Ammon's horn (tissue), 1 donor: ENCODE measurements at regions not wholly inside any gene's neighbourhood (a gene's known extent, or its start where the extent isn't known, plus 50 kb on each side); places are given as distances from the start of the nearest gene placed in this dataset.
"Not testable (repeated sequence)": the region's sequence is repeated elsewhere in the genome, so short reads cannot be mapped to it uniquely, and the experiment has no call there.

Experiments used
- DNase-seq: peaks from one replicate; pipeline ENCODE4 v3.0.0-alpha.2; 2016; ENCODE audit warnings: low spot score

DNA sequence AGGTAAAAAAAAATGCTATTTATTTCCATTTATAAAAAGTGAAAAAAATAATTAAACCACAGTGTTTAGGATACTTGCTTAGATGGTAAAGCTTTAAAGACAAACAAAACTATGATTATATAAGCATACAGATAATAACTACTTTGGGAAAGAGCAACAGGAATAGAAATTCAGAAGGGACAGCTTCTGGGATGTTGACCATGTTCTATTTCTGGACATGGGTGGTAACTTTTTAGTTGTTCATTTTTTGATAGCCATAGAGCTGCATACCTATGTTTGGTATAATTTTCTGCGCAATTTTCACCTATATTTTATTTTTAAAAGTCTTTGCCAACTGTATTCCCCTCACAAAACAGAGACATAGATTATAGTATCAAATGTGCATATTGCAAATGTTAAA lies 572.0 kb upstream of the NR2F2 start:
- DNase-seq, result no peak

DNA sequence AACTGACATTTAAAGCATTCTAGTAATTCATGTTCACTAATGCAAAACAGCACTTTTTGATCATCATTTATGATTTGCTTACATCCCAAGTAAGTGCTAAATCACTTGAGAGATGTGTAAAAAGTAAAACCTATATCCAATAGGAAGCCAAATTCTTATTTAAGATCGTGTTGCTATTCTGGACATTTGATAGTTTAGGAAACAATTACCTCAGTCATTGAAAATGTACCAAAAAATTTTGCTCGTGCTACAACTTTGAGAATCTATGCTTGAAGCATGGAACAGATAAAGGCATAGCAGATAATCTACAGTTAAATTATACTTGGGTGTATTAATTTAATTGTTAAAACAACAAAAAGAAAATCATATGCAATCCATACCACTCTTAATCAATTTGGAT lies 571.6 kb upstream of the NR2F2 start:
- no peak for DNase-seq

DNA sequence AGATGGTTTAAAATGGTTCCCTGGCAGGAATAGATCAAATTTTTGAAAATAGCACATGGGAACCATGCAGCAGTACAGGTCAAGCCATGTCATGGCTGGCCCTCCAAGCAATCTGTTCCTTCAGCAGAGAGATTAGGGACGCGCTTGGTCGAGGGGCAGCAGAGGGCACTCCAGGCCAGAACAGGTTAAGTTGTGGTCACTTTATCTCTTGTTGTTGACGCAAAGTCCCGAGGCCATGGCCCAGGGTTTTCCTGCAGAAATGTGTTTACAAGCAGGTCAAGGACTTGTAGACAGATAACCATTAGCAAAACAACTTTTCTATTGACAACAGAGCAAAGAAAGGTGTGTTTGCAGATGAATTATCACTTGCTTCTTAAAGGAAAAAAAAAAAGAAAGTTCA lies 570.0 kb upstream of the NR2F2 start:
- DNase-seq, result no peak

DNA sequence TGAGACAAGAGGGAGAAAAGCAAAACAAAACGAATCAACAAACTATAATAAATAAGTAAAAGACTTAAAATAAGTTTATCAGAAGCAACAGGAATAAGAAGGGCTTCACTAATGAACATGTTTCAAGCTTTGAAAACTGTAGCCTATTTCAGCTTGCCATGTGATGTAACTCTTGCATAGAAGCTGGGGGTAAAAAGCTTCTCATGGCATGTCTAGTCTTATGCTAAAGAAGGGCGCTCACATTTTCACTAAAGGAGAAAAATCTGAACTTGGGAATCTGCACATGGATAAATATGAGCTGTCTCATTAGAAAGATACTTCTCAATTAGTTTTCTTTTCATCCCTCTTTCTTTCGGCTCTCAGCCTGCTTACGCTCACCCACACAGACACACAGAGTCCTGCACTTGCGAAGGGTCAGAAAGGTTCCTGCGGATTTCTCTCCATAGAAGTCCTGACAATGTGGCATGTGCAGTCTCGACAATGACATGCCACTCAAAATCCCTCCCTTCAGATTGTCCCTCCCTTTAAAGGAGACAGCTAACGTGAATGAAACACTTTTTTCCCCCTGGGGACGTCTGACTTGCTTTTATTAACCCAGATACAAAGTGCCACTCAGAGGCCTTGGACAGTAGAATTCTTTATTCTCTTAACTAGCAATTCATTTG lies 568.9 kb upstream of the NR2F2 start:
- DNase-seq, result no peak

DNA sequence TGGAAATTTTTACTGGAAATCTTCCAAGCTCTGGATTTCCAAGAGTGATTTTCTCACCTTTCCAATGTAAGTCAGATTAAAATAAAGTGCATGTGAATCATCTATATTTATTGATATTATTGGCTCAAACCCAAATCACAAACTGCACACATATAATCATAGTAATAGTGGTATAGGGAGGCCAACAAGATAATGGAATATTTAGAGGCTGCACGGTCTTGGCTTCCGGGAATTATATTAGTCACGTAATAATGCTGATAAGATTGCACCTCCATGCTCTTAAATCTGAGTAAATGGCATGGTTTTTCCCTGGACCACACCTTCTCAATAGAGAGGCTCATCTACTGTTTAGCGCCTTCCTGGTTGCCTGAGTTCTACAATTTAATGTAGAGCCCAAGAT lies 567.1 kb upstream of the NR2F2 start:
- DNase-seq, result no peak

DNA sequence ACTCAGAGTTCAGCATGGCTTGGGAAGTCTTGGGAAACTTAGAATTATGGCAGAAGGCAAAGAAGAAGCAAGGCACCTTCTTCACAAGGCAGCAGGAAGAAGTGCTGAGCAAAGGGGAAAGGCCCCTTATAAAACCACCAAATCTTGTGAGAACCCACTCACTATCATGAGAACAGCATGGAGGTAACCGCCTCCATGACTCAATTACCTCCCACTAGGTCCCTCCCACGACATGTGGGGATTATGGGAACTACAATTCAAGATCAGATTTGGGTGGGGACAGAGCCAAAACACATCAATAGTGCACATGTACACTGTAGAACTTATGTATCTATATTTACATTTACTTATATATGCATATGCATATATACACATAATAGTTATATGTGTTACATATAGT lies 565.3 kb upstream of the NR2F2 start:
- DNase-seq, result no peak

DNA sequence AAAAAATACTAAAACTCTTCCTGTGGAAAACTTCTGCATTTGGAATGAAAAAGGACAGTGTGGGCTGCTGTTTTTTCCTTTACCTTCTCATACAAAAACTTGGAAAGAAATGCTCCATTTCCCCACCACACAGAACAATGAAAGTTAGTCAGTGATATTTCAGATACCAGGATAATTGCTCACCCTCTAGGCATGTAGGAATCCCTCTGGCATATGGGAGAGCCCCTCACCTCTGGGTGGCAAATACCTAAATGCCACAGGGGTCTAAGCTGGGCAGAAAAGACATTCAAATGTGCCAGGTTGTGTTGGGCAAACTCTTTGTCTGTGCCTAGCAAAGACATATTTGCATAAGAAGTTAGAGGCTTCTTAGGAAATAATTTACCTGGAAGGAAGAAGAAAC lies 560.3 kb upstream of the NR2F2 start:
- no peak for DNase-seq

DNA sequence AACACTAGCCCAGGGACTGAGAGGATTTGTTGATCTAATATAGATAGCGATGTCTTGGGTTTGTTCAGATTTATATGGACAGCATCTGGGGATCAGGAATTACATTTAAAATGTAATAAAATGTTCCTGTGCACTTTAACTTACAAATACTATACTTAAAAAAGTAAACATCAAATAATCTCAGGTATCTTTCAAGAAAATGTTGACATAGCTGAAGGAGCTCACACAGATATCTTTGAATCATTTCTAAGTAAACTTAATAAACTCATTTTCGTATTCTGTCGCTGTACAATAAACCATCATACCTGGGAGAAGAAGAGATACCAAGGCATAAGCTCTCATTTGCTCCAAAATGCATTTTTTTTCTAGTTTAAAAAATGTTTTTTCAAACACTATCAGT lies 557.5 kb upstream of the NR2F2 start:
- no peak for DNase-seq

DNA sequence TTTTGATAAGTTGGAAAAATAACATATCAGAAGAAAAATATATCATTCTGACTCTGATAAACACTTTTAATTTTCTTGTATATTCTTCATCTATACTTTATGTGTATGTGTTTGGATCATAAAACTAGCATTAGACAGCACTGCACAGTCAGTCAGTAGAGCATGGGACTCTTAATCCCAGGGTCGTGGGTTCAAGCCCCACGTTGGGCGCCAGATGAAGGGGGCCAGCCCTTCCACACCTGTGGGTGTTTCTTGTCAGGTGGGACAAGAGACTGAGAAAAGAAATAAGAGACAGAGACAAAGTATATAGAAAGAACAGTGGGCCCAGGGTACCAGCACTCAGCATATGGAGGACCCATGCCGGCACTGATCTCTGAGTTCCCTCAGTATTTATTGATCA lies 546.0 kb upstream of the NR2F2 start:
- DNase-seq, result no peak

DNA sequence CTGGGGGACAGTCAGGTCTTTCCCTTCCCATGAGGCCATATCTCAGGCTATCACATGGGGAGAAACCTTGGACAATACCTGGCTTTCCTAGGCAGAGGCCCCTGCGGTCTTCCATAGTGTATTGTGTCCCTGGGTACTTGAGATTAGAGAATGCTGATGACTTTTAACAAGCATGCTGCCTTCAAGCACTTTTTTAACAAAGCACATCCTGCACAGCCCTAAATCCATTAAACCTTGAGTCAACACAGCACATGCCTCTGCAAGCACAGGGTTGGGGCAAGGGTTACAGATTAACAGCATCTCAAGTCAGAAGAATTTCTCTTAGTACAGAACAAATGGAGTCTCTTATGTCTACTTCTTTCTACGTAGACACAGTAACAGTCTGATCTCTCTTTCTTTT lies 545.2 kb upstream of the NR2F2 start:
- DNase-seq, result not testable (repeated sequence)

DNA sequence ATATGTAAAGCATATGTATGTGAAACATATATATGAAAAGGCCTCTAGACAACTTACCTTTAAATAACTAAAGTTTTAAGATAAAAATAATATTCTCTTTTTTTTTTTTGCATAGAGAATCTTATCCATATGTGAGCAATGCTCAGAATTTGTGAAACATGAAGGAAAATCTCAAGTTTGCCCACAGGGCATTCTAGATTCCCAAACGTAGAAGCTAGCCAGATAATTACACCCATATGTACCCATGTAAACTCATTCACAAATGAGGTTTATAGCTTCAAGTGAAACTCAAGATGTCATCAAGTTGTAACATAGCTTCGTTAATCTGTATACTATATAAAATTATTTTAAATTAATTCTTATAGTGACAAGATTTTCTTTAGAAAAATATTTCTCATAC lies 537.3 kb upstream of the NR2F2 start:
- DNase-seq, result no peak

DNA sequence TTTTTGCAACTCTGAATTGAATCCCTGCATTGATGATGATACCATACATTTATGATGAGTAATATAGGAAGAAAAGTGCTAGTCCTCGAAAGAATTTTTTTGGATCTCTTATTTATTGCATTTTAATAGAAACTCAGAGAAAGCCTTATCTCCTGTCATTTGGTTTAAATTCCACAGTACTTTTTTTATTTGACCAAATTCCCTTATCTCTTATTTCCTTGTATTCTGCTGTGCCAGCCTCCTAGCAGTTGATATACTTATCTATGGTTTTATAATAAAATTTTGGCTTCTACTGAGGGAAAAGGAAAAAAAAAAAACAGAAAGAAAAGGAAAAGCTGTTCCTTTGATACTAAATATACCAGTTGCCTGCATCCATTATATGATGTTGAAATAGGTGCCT lies 535.1 kb upstream of the NR2F2 start:
- no peak for DNase-seq

DNA sequence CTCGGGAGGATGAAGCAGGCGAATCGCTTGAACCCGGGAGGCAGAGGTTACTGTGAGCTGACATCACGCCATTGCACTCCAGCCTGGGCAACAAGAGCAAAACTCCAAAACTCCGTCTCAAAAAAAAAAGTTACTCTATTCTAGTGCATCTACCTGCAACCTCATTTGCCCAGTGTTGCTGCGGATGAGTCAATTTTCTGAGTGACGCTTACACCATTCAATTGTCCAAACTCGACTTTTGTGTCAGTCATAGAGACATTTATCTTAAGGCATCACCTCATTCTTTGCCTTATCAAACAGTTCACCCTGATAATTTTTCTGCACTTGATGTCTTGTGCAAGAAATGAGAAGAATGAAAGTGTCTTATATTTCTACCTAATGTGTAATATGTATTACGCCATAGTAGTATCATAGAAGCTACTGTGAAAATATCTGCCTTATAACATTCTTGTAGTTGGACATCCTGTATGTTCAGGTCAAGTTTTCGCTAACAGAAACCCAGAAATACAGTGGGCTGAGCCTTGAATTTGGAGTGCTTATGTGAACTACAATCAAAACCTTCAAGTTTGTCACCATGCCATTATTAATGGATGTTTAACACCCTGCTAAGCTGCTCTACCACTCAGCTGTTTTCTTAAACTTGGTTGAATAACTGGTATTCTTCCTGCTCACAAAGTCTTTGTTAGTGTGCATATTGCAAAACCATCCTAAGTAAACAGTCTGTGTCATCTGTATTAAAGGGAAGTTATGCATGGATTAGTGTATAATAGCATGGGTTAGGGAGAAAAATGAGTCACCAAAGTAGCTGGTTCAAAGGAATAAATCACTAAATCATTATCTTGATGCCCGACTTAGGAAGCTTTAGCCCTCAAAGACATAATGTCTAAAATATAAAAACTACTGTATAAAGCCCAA lies 531.0 kb upstream of the NR2F2 start:
- no peak for DNase-seq

DNA sequence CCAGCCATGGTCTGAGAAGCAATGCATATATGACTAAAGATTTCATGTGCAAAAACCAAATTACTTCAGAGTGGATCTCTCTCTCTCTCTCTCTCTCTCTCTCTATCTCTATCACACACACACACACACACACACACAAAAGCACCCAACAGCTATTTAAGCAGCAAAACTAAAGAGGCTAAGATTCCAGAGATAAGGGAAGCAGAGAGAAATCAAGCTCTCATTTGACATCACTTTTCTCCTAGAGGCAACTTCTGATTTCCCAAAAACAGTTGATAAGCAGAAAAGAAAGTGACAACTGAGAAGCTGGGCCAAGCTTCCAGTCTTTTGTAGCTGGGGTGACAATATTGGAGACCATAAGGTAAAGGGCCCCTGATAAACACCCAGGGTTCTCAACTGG lies 526.0 kb upstream of the NR2F2 start:
- DNase-seq, result no peak

DNA sequence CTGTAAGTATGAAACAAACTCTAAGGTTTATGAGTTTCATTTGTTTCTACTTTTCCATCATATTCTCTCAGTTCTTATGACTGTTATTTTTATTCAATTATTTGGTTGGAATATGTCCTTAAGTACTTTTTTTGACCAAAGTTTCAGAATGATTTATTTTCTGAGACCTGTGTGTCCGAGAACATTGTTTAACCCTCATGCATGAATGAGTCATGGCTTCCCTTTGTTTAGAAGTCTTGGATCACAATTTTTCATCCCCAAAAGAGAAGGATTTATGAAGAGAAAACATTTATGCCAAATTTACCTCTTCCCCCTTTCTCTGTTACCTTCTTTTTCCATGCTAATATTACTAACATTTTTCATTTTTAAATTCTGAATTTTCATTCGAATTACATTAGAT lies 518.0 kb upstream of the NR2F2 start:
- no peak for DNase-seq

DNA sequence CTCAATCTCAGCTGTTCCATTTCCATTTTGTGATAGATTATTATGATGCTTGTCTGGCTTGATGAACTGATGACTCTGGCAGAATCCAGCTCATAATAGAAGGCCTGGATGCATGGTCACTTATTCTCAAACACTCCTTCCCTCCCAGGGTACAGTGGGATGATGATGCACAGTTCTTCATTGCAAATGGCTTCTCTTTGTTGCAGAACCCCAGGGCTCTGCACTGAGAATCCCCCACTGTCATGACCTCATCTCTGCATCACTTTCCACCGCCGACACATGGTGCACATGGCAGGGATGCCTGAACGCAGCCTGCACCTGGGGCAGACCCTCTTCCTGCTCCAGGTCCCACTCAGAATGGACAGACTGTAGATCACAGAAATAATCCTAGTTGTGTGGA lies 515.6 kb upstream of the NR2F2 start:
- no peak for DNase-seq

DNA sequence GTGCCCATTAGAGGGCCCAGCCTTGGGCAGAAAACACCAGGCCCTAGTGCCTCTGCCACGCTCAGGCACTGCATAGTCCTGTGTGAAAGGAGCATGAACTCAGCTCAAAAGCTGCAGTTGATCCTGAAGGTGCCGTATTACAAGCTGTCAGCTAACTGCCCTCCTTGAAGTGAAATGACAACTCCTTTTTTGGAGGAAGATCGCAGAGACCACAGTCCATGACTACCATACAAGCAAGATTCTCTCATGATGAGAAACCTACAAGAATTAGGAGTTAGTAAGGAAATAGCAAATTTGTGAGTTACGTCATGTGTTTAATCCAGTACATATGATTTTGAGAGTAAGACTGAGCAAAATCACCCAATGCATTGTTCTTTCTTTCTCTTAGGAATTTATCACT lies 513.9 kb upstream of the NR2F2 start:
- no peak for DNase-seq

DNA sequence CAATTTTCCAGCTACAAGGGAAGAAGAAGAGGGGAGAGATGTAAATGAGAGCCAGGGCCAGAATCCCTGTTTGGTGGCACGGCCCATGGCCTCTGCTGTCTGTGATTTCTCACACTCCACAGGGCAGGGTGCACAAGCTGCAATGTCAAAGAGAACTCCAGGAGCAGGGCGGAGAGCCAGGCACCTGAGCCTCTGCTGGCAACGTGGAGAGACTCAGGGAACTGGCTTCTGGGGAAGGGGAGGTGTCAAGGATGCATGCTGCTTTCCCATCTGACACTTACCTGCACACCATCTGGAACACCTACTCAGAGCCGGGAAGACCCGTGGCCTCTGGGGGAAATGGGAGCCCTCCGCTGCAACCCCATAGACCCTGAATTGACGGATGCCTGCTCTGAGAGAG lies 507.5 kb upstream of the NR2F2 start:
- DNase-seq, result no peak

DNA sequence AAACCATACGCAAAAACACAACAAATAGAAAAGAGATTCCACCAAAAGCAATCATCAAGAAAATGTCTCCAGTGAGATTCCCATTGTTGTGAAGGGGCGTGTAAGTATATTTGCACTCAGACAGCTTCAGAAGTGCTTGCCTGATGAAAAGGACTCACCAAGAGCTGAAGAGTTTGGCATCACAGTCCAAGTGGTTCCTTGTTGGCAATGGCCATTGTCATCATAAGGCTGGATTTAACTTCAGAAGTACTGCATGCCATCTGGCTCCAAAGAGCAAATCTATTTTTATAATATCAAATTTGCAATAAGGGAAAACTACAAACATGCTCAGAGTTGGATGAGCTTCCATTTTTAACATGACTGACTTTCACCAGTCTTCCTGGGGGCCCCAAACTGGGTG lies 505.3 kb upstream of the NR2F2 start:
- DNase-seq, result no peak

DNA sequence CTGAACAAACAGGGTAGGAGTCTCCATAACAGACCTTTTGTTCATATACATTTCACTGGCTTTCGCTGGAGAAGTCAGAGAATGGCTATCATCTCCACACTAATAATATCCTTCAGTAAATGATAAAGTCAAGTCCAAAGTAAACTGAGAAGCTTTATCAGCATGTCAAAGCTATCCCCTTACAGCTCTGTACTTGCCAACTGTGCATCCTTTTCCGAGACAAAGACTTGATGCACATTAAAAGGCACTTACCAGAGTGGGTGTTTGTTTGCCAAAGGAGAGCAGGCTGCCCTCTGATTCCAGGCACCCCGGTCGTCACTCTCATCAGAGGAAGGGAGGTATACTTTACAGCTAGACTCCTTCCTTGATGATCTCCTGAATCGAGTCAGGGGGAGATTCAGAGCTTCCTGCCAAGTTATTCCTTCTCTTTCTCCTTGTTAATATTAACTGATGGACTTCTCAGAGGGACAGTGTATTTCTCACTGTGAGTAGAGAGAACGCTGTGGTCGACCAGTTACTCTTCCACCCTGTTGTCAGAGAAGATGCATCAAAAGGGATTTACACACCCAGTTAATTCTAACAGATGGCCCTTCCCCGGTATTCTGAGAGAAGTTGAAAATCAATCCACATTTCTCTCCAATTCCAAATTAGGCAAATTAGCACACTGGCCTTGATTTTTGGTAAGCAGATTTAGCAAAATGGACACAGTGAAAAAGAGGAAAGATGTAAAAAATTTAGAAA lies 504.7 kb upstream of the NR2F2 start:
- DNase-seq, result no peak

DNA sequence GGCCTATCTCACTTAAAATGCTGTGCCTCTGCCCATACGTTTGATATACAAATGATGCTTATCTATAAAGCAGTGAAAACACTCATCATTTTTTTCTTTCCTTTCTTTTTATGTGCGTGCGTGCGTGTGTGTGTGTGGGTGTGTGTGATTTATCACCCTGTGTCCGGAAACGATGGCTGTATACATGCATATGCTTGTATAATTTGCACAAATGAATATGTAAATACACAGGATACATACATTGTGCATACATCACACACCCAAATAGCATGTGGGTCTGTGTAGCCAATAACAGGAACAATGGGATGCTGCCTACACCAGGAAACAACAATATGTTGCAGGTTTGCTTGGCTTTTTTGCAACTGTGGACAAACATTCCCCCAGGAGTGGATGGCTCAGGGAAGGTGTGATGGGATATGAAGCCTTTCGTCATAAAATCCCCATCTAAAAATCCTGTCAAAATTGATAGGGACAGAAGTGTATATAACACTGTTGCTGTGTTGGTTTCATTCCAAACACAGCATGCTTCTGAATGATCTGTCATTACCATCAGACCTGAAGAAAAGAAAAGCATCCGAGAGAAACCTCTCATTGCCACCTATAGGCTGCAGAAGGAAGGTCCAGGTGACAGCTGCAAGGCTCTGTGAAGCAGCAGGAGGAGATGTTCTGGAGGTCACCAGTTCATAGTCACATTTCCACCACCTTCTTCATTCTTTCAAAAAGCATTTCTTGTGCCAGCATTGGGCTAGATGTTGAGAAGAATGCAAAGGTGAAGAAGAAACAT lies 503.9 kb upstream of the NR2F2 start:
- no peak for DNase-seq

DNA sequence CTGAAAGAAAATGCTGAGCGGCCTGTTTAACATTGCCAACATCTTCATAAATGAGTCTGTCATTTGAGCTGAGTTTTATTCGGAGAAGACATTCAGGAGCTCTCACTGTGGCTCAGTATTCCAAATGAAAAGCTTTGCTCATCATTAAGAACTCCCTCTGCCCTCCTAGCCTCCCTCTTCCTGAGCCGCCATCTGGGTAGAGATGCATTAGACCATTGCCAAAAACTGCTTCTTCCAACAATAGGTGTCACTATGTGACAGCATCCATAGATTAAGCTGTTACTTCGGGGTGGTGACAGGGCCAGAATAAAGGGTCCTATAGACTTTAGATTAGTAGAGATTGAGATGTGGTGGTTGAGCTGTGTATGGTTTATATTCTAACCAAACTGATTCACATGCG lies 501.4 kb upstream of the NR2F2 start:
- no peak for DNase-seq
